ENCODE measurements at regions not wholly inside any gene's neighbourhood (a gene's known extent, or its start where the extent isn't known, plus 50 kb on each side); places are given as distances from the start of the nearest gene placed in this dataset.

GRCh38 chr7:69389216-69389615 lies 209.1 kb upstream of the AUTS2 start:
- no peak for TF ChIP-seq CTCF (IDR thresholded peaks at IDR 0.05)
- no peak for TF ChIP-seq POLR2A (IDR thresholded peaks at IDR 0.05)
